HepG2 (cell line): ENCODE measurements at regions not wholly inside any gene's neighbourhood (a gene's known extent, or its start where the extent isn't known, plus 50 kb on each side); places are given as distances from the start of the nearest gene placed in this dataset.
"Not testable (repeated sequence)": the region's sequence is repeated elsewhere in the genome, so short reads cannot be mapped to it uniquely, and the experiment has no call there.

Experiments
- ATAC-seq: fragments of 200-7000 bp; cut with Tn5 transposase; 3 replicates; pipeline ENCODE4 v1.9.1; 2020; ENCODE audit warnings: mild to moderate bottlenecking, moderate library complexity
- BruUV-seq: library from RNA; stranded (reverse); fragments of 400-500 nt; replicated peaks from 2 replicates; lab custom pipeline; 2021; lab: Mats Ljungman, UMichigan
- CTCF ChIA-PET: fragments of 300-600 bp; formaldehyde crosslinking; extraction: SDS; loops from one replicate; lab custom pipeline; 2021; ENCODE audit warnings: low total read pairs, inconsistent platforms, low intra/inter-chr PET ratio; lab: Yijun Ruan, JAX
- POLR2A ChIA-PET: fragments of 350-600 bp; sonication (Branson Sonifier 250); formaldehyde crosslinking; loops from one replicate; lab custom pipeline; 2020; ENCODE audit warnings: antibody characterized with exemption, inconsistent platforms; lab: Yijun Ruan, JAX
- DNase-seq: peaks from one replicate; pipeline ENCODE4 v3.0.0-alpha.2; 2015; ENCODE audit warnings: low spot score
- FAIRE-seq: peaks from 3 replicates; lab custom pipeline; 2011; peaks lifted over from hg19 to GRCh38; lab: Jason Lieb, UNC
- H2AFZ ChIP-seq: one replicate; pipeline ENCODE4 v1.6.1; 2011; ENCODE audit warnings: low read length, inconsistent platforms
- H3K27ac ChIP-seq: fragments of 300-600 bp; 3 replicates; pipeline ENCODE4 v1.8.0; 2011; ENCODE audit warnings: mixed run types, mild to moderate bottlenecking, mixed read lengths, low read length, inconsistent platforms; ENCODE audit not compliant: insufficient read depth; ENCODE audit errors: extremely low read length
- H3K27me3 ChIP-seq, 2 experiments: fragments of 200-600 bp in 1 of 2; 2 replicates in 1 of 2; 3 replicates in 1 of 2; pipeline versions ENCODE4 v1.6.0 to v1.8.0; 2011; ENCODE audit warnings: low read length in 2 of 2, mild to moderate bottlenecking in 2 of 2, moderate library complexity in 2 of 2, inconsistent platforms in 1 of 2; ENCODE audit not compliant: insufficient read depth in 2 of 2, control insufficient read depth in 1 of 2
- H3K36me3 ChIP-seq, 2 experiments: fragments of 200-600 bp in 1 of 2; replicated peaks in 1 of 2; 2 replicates in 1 of 2; 3 replicates in 1 of 2; pipeline versions ENCODE4 v1.5.1 to v1.8.0; 2011; ENCODE audit warnings: low read length in 2 of 2, inconsistent platforms in 1 of 2; ENCODE audit not compliant: insufficient read depth in 2 of 2, control insufficient read depth in 1 of 2
- H3K4me1 ChIP-seq: 2 replicates; pipeline ENCODE4 v1.5.1; 2012; ENCODE audit warnings: low read length, inconsistent platforms; ENCODE audit not compliant: insufficient read depth
- H3K4me2 ChIP-seq: 2 replicates; pipeline ENCODE4 v1.6.0; 2011; ENCODE audit warnings: low read depth, low read length, inconsistent platforms
- H3K4me3 ChIP-seq, 3 experiments: fragments of 200-600 bp in 1 of 3; sonication (generic), shearing (Covaris generic) in 1 of 3; replicated peaks in 1 of 3; 2 replicates each; pipeline ENCODE4 v1.5.1; 2011 to 2016; ENCODE audit warnings: low read length in 3 of 3, inconsistent platforms in 2 of 3, low read depth in 2 of 3, mild to moderate bottlenecking in 2 of 3, control low read depth in 1 of 3, mixed read lengths in 1 of 3; ENCODE audit not compliant: insufficient read depth in 1 of 3
- H3K79me2 ChIP-seq: one replicate; pipeline ENCODE4 v1.6.1; 2011; ENCODE audit warnings: low read length, inconsistent platforms; ENCODE audit not compliant: insufficient read depth
- H3K9ac ChIP-seq: 2 replicates; pipeline ENCODE4 v1.6.0; 2011; ENCODE audit warnings: mild to moderate bottlenecking, low read depth, low read length, inconsistent platforms; ENCODE audit not compliant: insufficient read depth
- H3K9me3 ChIP-seq: 2 replicates; pipeline ENCODE4 v1.5.1; 2012; ENCODE audit warnings: mild to moderate bottlenecking, low read length
- H4K20me1 ChIP-seq: 2 replicates; pipeline ENCODE4 v1.6.0; 2011; ENCODE audit warnings: inconsistent platforms, mild to moderate bottlenecking, low read length, moderate library complexity; ENCODE audit not compliant: insufficient read depth
- ARNT2 ChIP-seq: sonication (generic); formaldehyde crosslinking; IDR thresholded peaks from 2 replicates; pipeline ENCODE4 v1.8.0; 2022; ENCODE audit warnings: mild to moderate bottlenecking, low read depth, missing genetic modification reagents, moderate library complexity
- CHCHD3 ChIP-seq: sonication (generic); formaldehyde crosslinking; IDR thresholded peaks from 2 replicates; pipeline ENCODE4 v1.8.0; 2022; ENCODE audit warnings: mild to moderate bottlenecking, missing genetic modification reagents, moderate library complexity
- FOSL1 ChIP-seq: sonication (generic); formaldehyde crosslinking; IDR thresholded peaks from 2 replicates; pipeline ENCODE4 v1.9.0; 2021; ENCODE audit warnings: missing genetic modification reagents, borderline replicate concordance
- FOXM1 ChIP-seq: sonication (generic); formaldehyde crosslinking; IDR thresholded peaks from 2 replicates; pipeline ENCODE4 v1.5.0; 2020; ENCODE audit warnings: missing genetic modification reagents
- POLR2AphosphoS2 ChIP-seq: IDR thresholded peaks from 2 replicates; pipeline ENCODE4 v1.6.1; 2011; ENCODE audit warnings: low read depth, low read length, improper control_type of control experiment
- SNRNP70 ChIP-seq: fragments of 200-400 bp; formaldehyde crosslinking; IDR thresholded peaks from 2 replicates; pipeline ENCODE4 v1.6.1; 2017; ENCODE audit warnings: mild to moderate bottlenecking, low read depth, low read length, moderate library complexity
- STAG1 ChIP-seq: sonication (generic); formaldehyde crosslinking; IDR thresholded peaks from 2 replicates; pipeline ENCODE4 v1.4.0; 2020; ENCODE audit warnings: missing genetic modification reagents
- TEAD3 ChIP-seq: optimal IDR thresholded peaks from 2 replicates; pipeline ENCODE3; 2016; ENCODE audit warnings: borderline replicate concordance
- ZMYM4 ChIP-seq: sonication (generic); formaldehyde crosslinking; IDR thresholded peaks from 2 replicates; pipeline ENCODE4 v1.8.1; 2023; ENCODE audit warnings: mild to moderate bottlenecking, missing genetic modification reagents
- ZNF180 ChIP-seq: sonication (generic); formaldehyde crosslinking; IDR thresholded peaks from 2 replicates; pipeline ENCODE4 v1.4.0; 2020; ENCODE audit warnings: low read depth, missing genetic modification reagents, borderline replicate concordance
- ZNF788 ChIP-seq: sonication (generic); formaldehyde crosslinking; IDR thresholded peaks from 2 replicates; pipeline ENCODE4 v1.5.0; 2020; ENCODE audit warnings: mild to moderate bottlenecking, missing genetic modification reagents, borderline replicate concordance
- WGBS: methylation state at CpG from one replicate; pipeline ENCODE4 v1.1.6; 2017; ENCODE audit warnings: low lambda C conversion rate; 5-methylcytosine and 5-hydroxymethylcytosine counted together
- in situ Hi-C: cut with HindIII; loops from 2 replicates; pipeline ENCODE4 v1.10.0; 2017; ENCODE audit warnings: low pct_unique_long_range_greater_than_20kb; ENCODE audit not compliant: extremely low pct_ligation_motif_present
- intact Hi-C: fragments of 100-400 bp; cut with micrococcal nuclease; formaldehyde crosslinking; loops from one replicate; pipeline ENCODE4 v1.10.0; 2022; ENCODE audit not compliant: unreplicated experiment
- TF ChIP-seq, protein P1 (sequence below): sonication (generic); formaldehyde crosslinking; IDR thresholded peaks from 2 replicates; pipeline ENCODE4 v1.4.0; 2020; ENCODE audit warnings: mild to moderate bottlenecking, missing genetic modification reagents

GRCh38 chr12:131204416-131205274 is 250.9 kb downstream of the ADGRD1 start:
- Histone ChIP-seq H4K20me1 (no peaks in the 10 kb centered on the region), H3K9ac (no peak overlapping the region), H3K4me1 (no peaks in the 10 kb centered on the region), H3K79me2 (no peaks in the 10 kb centered on the region), H3K36me3 (no peaks in the 10 kb centered on the region), H3K4me2 (no peak overlapping the region), H3K27ac (no peak overlapping the region), H3K9me3 (no peaks in the 10 kb centered on the region), H3K4me3 (no peak overlapping the region), H2AFZ (no peak overlapping the region), H3K27me3 (peaks cover 4 to 39% of the 10 kb centered on the region in 2 experiments; a peak in 3 of 5 replicates)
- no peak for DNase-seq
- in situ Hi-C loops: no loop called here
- TF ChIP-seq ZNF180 (no peak), ZMYM4 (CRISPR knock-in tag) (no peak), ZNF788 (no peak), ARNT2 (CRISPR knock-in tag) (no peak), FOXM1 (no peak), STAG1 (CRISPR knock-in tag) (no peak), POLR2AphosphoS2 (no peak), SNRNP70 (no peak), CHCHD3 (CRISPR knock-in tag) (no peak), TEAD3 (no peak), FOSL1 (no peak)
- TF ChIP-seq, protein P1, sequence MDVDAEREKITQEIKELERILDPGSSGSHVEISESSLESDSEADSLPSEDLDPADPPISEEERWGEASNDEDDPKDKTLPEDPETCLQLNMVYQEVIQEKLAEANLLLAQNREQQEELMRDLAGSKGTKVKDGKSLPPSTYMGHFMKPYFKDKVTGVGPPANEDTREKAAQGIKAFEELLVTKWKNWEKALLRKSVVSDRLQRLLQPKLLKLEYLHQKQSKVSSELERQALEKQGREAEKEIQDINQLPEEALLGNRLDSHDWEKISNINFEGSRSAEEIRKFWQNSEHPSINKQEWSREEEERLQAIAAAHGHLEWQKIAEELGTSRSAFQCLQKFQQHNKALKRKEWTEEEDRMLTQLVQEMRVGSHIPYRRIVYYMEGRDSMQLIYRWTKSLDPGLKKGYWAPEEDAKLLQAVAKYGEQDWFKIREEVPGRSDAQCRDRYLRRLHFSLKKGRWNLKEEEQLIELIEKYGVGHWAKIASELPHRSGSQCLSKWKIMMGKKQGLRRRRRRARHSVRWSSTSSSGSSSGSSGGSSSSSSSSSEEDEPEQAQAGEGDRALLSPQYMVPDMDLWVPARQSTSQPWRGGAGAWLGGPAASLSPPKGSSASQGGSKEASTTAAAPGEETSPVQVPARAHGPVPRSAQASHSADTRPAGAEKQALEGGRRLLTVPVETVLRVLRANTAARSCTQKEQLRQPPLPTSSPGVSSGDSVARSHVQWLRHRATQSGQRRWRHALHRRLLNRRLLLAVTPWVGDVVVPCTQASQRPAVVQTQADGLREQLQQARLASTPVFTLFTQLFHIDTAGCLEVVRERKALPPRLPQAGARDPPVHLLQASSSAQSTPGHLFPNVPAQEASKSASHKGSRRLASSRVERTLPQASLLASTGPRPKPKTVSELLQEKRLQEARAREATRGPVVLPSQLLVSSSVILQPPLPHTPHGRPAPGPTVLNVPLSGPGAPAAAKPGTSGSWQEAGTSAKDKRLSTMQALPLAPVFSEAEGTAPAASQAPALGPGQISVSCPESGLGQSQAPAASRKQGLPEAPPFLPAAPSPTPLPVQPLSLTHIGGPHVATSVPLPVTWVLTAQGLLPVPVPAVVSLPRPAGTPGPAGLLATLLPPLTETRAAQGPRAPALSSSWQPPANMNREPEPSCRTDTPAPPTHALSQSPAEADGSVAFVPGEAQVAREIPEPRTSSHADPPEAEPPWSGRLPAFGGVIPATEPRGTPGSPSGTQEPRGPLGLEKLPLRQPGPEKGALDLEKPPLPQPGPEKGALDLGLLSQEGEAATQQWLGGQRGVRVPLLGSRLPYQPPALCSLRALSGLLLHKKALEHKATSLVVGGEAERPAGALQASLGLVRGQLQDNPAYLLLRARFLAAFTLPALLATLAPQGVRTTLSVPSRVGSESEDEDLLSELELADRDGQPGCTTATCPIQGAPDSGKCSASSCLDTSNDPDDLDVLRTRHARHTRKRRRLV: no peak
- ChIA-PET CTCF (no interaction called here), POLR2A (no interaction called here)
- no peak for ATAC-seq
- no peak for FAIRE-seq
- WGBS: 3% methylated on average over 5 of the region's 17 CpGs
- intact Hi-C loops: no loop called here
- BruUV-seq: no TSS peak

DNA sequence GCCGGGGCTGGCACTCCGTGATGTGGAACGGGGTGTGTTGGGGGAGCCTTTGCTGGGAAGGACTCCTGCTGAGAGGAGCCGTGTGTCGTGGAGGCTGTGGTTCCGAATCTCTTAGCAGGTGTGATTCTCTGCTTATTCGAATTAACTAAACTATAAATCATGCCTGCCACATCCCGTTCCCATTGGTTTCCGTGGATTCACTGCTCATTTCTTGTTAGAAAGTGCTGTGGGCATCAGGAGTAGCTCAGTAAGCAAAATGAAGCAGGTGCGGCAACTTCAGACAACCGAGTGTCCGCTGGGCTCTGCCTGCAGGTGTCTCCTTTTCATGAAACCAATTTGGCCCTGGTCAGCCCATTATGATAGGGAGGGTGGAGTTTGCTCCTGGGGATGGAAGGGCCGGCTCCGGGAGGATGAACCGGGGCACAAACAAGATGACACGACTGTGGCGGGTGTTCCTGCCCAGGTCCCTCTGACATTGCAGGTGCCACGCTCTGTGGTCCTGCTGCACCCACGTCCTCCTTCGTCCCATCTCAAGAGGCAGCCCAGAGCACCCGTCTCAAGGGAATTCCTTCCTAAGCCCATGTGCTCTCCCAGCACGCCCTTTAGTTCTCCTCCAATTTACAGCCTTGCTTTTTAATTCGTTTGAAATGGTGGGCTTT is 251.7 kb downstream of the ADGRD1 start:
- ATAC-seq, intact Hi-C loops, H3K9me3 ChIP-seq, H2AFZ ChIP-seq, H3K4me2 ChIP-seq, H4K20me1 ChIP-seq, POLR2A ChIA-PET, BruUV-seq, DNase-seq, H3K4me3 ChIP-seq, CTCF ChIA-PET, FAIRE-seq, H3K79me2 ChIP-seq, H3K9ac ChIP-seq, in situ Hi-C loops, H3K27ac ChIP-seq, H3K4me1 ChIP-seq, H3K36me3 ChIP-seq: not testable (repeated sequence)
- 13% methylated on average over 9 of the region's 23 CpGs for WGBS
- H3K27me3 ChIP-seq: peaks cover 4 to 47% of the 10 kb centered on the region in 2 experiments; a peak in 3 of 5 replicates
